NB4 (cell line): ENCODE measurements at regions not wholly inside any gene's neighbourhood (a gene's known extent, or its start where the extent isn't known, plus 50 kb on each side); places are given as distances from the start of the nearest gene placed in this dataset.

Experiments
- CTCF ChIP-seq: IDR thresholded peaks from one replicate; pipeline ENCODE4 v1.5.1; 2012; ENCODE audit warnings: low read depth, low read length
- POLR2A ChIP-seq: IDR thresholded peaks from 2 replicates; pipeline ENCODE4 v1.6.1; 2011; ENCODE audit warnings: mild to moderate bottlenecking; ENCODE audit not compliant: insufficient read length; ENCODE audit errors: extremely low read depth

- TF ChIP-seq POLR2A (no peak), CTCF (no peak)
Measured at GRCh38 chr2:129575431-129575830, 404.0 kb upstream of the RAB6C start.
